K562 (cell line): ENCODE measurements at regions not wholly inside any gene's neighbourhood (a gene's known extent, or its start where the extent isn't known, plus 50 kb on each side); places are given as distances from the start of the nearest gene placed in this dataset.

Source experiments
- CBX2 ChIP-seq: fragments of 200-600 bp; sonication (generic); IDR thresholded peaks from one replicate; pipeline ENCODE4 v1.6.1; 2012; ENCODE audit warnings: mild to moderate bottlenecking, low read length, inconsistent platforms; ENCODE audit not compliant: insufficient read depth, poor library complexity, severe bottlenecking
- CREB3 ChIP-seq: fragments of 450-650 bp; conservative IDR thresholded peaks from 2 replicates; pipeline ENCODE4 v1.6.1; 2016; ENCODE audit warnings: missing genetic modification characterization, low read depth, mild to moderate bottlenecking, missing compliant biosample characterization, moderate library complexity
- GMEB1 ChIP-seq: fragments of 250-450 bp; sonication (Bioruptor Pico); IDR thresholded peaks from 2 replicates; pipeline ENCODE4 v1.4.0; 2020; ENCODE audit warnings: mild to moderate bottlenecking
- HDAC1 ChIP-seq, 2 experiments: fragments of 450-650 bp; IDR thresholded peaks; 2 replicates each; pipeline ENCODE4 v1.6.1; 2016 to 2017; ENCODE audit warnings: inconsistent platforms in 1 of 2, mild to moderate bottlenecking in 1 of 2, moderate library complexity in 1 of 2
- HOMEZ ChIP-seq: fragments of 250-450 bp; sonication (Bioruptor Pico); IDR thresholded peaks from 2 replicates; pipeline ENCODE4 v1.4.0; 2020; ENCODE audit warnings: mild to moderate bottlenecking, moderate library complexity
- JUNB ChIP-seq: fragments of 450-650 bp; formaldehyde crosslinking; conservative IDR thresholded peaks from 2 replicates; pipeline ENCODE4 v1.4.0; 2020; ENCODE audit warnings: mild to moderate bottlenecking
- MECOM ChIP-seq: fragments of 250-450 bp; sonication (Bioruptor Pico); IDR thresholded peaks from 2 replicates; pipeline ENCODE4 v1.8.0; 2022; ENCODE audit warnings: inconsistent platforms
- SAP30 ChIP-seq: fragments of 200-600 bp; sonication (generic); IDR thresholded peaks from 2 replicates; pipeline ENCODE4 v1.6.1; 2012; ENCODE audit warnings: borderline replicate concordance, low read depth, mild to moderate bottlenecking, moderate library complexity, low read length, control low read depth, inconsistent platforms; ENCODE audit not compliant: insufficient read depth, poor library complexity, severe bottlenecking
- ZBTB5 ChIP-seq: fragments of 450-650 bp; IDR thresholded peaks from 2 replicates; pipeline ENCODE4 v1.6.1; 2017; ENCODE audit warnings: antibody characterized with exemption
- ZNF143 ChIP-seq: sonication (generic); formaldehyde crosslinking; IDR thresholded peaks from 2 replicates; pipeline ENCODE4 v1.9.0; 2022; ENCODE audit warnings: mild to moderate bottlenecking, missing genetic modification reagents
- ZNF263 ChIP-seq: sonication (generic); formaldehyde crosslinking; IDR thresholded peaks from 2 replicates; pipeline ENCODE4 v1.8.0; 2022; ENCODE audit warnings: mild to moderate bottlenecking, missing genetic modification reagents, borderline replicate concordance
- ZNF407 ChIP-seq: fragments of 450-650 bp; IDR thresholded peaks from 2 replicates; pipeline ENCODE4 v1.6.1; 2016; ENCODE audit warnings: low read depth
- ZNF778 ChIP-seq: fragments of 450-650 bp; formaldehyde crosslinking; IDR thresholded peaks from 2 replicates; pipeline ENCODE4 v1.4.0; 2020; ENCODE audit warnings: mild to moderate bottlenecking, moderate library complexity

- TF ChIP-seq CREB3 (tag) (no peak), ZNF407 (no peak), ZNF143 (CRISPR knock-in tag) (no peak), MECOM (CRISPR knock-in tag) (no peak), ZNF263 (CRISPR knock-in tag) (no peak), ZNF778 (no peak), GMEB1 (CRISPR knock-in tag) (no peak), SAP30 (no peak), ZBTB5 (no peak), HDAC1 (IDR thresholded peaks at IDR 0.05) (no peak), JUNB (CRISPR knock-in tag) (no peak), HOMEZ (CRISPR knock-in tag) (no peak), CBX2 (no peak)
These were observed 492.2 kb upstream of the CCDC196 start (continued) for GRCh38 chr14:65993996-65994395.
